Kidney tubule cell (primary cell): ENCODE measurements at regions not wholly inside any gene's neighbourhood (a gene's known extent, or its start where the extent isn't known, plus 50 kb on each side); places are given as distances from the start of the nearest gene placed in this dataset.
A peak's percentile ranks its signal among the peaks of the same experiment; 100 is the strongest.

ENCODE experiments used
- DNase-seq: peaks from one replicate; pipeline ENCODE4 v3.0.0-alpha.2; 2018; ENCODE audit warnings: low spot score

DNA sequence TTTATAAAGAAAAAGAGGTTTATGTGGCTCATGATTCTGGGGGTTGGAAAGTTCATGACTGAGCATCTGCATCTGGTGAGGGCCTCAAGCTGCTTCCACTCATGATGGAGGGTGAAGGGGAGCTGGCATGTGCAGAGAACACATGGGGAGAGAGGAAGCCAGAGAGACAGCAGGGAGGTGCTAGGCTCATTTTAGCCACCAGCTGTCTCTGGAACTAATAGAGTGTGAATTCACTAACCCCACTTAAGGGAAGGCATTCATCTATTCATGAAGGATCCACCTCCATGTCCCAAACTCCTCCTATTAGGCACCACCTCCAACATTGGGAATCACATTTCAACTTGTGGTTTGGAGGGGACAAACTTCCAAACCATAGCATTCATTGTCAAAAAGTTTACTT, 137.3 kb upstream of the PMEPA1 start:
- DNase-seq: no peak

DNA sequence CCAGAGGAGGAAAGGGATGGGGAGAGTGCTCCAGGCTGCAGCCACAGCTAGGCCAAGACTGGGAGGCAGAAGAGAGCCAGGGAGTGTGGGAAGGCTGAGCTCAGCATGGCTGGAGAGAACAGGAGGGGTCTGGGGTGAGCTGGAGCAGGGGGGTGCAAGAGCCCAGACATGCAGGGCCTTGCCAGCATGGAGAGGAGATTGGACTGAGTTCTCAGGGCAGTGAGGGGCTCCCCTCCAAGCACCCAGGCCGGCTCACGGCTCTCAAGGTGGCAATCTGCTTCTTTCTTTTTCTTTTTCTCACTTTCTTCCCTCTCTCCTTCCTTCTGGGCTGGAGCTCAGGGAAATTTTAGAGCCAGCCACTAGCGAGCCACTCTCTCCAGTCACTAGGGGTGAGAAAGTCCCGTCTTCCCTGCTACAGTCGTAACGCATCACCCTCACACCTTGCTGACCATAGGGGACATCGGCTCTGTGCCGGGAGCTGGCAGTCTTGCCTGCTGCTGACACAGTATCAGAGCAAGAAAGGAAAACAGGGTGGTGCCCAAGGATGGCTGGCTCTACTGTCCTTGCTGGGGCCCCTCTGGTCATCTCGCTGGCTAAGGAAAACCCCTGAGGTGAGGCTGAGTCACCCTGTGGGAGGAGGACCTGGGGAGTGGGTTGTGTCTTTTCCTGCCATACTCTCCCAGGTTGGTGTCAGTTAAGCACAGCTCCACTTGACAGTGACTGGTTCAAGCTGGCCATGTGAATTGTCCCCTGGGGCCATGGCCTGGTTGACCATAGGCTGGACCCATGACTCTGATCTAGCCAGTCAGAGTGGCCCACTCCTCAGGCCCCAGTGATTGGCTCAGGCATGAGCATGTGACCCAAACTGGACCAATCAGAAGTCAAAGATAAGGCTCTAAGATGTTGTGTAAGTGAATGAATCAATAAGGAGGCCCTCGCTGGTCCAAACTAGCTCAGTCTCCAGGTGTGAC, 135.1 kb upstream of the PMEPA1 start:
- peak; percentile 12 for DNase-seq

DNA sequence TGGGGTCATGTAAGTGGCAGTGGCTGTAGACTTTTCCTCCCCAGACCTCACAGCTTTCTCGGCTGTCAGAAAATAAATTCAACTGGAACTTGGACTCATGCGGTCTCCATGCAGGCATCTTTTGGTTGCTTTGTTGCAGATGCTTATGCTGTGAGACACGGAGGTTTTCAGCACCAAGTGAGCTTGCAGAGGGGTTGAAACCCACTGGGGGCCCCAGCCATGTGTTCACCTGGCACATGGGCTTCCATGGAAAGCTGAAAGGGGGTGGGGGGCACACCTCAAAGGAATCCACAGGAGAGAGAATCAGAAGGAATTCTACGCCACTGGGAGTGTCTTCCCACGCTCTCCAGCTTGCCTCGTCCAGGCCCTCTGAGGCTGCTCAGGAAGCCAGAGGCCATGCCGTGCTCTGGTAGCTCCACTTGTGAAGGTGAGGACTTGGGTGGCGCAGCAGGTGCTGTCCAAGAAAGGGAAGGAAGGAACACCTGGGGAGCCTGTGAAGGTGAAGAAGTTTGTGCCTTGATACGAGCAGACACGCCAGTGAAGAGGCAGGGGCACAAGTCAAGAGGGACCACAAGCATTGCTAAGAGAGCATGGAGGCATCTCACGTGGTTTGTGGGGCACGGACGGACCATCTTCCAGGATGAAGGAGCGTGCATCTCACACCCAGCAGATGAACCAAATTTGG, 134.3 kb upstream of the PMEPA1 start:
- DNase-seq: no peak

DNA sequence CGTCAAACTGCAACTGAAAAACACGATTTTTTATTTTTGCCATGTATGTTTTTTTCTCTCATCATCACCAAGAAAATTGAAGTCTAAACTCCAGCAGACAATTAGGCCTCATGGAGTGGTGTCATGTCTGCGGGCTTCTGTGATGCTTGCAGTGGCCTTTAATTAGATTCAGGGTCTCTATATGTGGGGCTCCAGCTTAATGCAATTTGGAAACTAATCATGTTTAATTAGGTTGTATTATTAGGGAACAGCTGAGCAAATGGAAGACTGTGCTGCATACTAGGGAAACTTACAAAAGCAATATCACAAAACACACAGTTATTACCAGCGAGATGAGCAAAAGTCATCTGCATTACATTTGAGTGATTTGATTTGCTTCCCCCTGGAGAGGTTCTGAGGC, 132.9 kb upstream of the PMEPA1 start:
- DNase-seq: no peak

DNA sequence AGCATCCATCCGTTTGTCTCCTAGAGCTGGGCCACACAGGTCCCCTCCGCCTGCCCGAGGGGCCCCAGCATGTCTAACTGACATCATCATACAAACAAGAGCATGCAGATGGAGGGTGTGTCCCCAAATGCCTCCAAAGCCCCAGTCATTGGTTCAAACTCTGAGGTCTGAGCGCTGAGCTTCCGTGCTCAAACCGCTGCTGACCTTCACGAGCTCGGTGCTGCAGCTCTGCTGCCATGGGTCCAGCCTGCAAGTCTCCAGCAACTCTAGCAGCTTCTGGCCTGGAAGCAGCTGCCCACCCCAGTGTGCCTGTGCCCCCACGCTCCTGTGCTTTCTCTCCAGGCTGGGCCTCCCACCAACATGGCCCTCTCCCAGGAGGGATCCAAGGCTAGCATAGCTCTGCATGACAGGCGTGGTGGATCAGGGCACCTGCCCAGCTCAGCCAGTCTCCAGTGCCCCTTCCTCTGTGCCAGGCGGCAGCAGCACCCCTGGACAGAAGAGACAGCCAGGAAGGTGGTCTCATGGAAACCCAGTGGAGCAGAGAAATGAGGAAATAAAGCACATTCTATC, 131.6 kb upstream of the PMEPA1 start:
- no peak for DNase-seq

DNA sequence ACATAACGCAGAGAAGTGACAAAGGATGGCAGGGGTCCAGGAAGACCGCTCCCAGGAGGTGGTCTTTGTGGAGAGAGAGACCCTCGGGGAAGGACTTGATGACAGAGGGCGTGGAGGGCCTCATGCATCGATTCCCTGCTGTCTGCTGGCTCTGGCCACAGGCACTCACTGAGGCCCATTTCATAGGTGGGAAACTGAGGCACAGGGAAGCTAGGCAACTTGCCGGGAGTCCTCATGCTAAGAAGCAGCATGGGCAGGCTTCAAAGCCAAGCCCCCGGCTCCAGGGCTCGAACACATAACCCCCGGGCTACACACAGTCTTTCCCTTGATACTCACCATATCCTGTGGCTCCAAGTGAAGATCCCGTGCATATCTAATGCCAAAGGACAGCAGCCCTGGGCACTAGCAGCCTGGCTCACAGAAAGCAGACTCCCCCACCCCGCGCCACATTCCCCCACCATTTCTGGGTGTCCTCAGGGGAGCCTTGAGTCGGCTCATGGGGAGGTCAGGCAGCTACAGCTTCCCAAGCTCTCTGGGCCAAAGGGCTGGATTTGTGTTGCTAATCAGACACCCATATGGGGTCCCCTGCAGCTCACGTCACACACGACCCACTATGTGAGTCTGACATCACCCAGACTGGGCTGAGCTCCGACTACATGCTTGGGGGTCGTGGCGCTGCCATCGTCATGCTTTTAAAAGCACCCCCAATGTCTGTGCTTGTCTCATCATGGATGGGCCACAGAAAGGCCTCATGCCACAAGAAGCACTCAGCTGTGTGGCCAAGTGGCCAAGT, 130.9 kb upstream of the PMEPA1 start:
- DNase-seq: no peak

DNA sequence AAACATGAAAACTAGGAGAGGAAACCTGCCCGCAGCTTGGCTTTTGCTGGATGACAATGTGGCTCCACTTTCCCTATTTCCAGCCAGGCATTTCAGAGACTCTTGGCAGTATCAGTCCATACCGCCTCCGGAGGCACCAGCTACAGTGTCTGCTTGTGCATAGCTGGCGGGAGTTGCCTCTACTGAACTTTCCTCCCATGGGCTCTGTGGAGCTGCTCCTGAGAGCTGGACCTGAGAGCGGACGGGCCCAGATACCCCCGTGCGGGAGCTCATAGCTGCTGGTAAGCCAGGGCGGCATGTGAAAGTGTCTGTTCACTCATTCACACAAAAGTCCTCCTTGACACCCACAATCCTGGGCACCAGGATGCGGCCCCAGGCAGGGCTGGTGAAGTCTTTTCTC, 130.3 kb upstream of the PMEPA1 start:
- DNase-seq: no peak

DNA sequence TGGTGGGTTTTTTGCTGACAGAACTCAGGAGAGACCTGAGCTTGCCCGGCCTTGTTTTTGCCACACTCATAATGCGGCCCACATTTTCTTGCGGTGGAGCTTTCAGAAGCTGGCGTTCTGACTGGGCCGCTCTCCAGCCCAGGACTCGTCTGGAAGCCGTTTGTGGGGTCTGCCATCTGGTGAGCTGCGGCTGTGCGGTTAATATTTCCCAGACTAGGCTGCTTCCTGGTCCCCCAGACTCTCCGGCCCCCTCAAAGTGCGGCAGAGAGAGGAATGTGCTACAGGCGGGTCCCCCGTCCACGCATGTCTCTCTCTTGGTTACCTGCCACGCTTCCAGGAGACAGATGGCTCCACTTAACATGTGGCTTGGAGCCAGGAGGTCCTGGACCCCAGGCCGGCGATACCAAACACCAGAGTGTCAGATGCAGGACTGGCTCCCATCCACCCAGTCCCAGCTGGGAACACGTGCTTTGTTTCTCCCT, 128.9 kb upstream of the PMEPA1 start:
- DNase-seq: no peak

DNA sequence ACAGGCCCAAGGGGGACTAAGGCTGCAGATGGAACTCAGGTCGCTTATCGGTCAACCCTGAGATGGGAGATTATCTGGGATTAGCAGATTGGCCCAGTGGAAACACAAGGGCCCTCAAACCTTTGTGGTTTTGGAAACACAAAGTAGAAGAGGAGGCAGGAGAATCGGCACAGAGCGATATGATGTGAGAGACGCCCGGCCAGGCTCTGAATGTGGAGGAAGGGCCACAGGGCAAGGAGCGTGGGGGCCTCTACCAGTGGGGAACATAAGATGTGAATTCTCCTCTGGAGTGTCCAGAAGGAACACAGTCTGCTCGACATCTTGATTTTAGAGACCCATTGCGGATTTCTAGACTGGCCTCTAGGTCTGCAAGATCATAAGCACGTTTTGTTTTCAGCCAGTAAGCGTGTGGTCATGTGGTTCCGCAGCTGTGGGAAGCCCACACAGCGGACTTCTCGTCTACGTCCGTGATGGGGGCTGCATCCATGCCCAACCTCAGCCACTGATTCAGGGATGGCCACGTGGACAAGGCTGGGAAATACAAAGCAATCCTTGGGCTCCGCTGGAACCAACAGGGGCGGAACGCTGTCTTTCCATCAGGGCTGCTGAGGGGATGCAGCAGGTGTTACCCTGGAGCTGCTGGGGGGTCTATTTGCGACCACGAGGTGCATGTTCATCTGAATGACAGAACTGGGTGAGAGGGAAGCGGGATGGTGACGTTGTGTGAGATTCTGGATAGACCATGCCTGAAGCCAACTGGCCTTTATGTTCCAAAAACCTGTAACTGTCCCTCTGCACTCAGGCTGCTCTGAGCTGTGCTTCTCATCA, 127.6 kb upstream of the PMEPA1 start:
- no peak for DNase-seq

DNA sequence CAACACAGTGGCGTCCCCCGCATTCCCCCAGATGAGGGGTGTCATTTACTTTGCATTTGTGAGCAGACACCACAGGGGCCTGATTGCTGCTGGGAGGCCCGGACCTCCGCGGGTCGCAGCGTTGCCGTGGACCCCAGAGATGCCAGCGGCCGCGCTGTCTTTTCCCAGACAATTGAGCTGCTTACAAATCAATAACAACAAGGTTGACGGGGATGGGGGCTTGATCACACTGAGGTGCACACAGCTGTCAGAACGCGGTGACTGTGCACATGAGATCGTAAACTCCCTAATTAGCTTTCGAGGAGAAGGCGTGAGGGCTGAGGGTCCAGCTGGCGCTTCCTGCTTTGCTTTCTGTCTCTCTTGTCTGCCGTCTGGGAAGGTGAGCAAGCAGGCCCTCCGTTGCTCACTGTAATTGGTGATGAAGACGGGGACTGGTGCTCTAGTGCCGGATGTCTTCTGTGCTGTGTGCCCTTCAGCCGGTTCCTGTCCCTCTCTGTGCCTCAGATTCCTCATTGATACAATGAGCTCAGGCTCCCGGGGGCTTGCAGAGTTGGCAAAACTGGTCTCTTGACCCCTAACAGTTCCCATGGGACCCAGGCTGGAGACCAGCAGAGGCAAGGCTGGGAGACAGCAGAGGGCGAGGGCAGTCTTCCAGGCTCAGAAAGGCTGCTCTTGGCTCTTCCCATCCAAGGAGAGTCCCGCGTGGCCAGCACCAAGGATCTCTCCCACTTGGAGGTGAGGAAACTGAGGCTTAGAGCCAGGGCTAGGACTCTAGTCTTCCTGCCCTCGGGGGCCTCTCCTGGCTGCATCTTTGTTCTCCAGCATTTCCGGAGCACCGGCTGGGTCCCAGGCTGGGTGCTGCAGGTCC, 126.0 kb upstream of the PMEPA1 start:
- no peak for DNase-seq

DNA sequence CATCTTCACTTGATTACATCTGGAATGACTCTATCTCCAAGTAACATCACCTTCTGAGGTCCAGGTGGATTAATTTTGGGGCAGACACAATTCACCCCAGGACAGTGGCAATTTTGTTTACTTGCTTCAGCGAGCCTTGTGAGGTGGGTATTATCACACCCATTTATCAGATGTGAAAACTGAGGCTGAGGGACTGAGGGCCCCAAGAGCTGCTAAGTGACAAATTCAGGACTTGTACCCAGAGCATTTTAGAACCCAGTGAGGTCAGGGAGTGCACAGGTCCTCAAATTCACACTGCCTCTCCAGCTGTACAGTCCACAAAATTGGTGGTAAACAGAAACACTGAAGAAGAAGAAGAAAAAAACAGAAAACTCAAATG, 125.2 kb upstream of the PMEPA1 start:
- DNase-seq: no peak

DNA sequence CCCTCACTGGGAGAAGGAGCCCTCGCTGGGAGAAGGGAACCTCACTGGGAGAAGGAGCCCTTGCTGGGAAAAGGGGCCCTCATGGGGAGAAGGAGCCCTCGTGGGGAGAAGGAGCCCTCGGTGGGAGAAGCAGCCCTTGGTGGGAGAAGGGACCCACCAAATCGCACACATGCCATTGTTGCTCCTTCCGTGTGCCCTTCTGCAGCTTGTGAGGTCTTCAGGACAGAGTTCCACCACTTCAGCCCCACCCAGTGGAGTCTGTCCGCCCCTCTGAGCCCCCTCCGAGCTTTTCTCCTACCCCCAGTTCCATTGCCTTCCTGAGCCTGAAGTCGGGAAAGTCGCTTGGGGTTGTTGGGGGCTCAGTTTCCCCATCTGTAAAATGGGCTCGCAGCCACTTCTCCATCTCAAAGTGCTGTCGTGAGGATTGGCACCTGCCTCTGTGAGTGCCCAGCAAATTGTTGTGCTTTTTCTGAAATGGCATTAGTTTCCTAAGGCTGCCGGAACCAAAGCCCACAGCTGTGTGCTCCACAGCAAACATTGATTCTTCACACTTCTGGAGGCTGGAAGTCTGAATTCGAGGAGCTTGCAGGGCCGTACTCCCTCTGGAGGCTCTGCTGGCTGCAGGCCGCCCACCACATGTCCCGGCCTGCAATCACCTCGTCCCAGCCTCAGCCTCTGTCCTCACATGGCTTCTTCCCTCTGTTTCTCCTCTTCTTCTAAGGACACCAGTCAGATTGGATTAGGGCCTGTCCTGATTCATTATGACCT, 124.7 kb upstream of the PMEPA1 start:
- no peak for DNase-seq

DNA sequence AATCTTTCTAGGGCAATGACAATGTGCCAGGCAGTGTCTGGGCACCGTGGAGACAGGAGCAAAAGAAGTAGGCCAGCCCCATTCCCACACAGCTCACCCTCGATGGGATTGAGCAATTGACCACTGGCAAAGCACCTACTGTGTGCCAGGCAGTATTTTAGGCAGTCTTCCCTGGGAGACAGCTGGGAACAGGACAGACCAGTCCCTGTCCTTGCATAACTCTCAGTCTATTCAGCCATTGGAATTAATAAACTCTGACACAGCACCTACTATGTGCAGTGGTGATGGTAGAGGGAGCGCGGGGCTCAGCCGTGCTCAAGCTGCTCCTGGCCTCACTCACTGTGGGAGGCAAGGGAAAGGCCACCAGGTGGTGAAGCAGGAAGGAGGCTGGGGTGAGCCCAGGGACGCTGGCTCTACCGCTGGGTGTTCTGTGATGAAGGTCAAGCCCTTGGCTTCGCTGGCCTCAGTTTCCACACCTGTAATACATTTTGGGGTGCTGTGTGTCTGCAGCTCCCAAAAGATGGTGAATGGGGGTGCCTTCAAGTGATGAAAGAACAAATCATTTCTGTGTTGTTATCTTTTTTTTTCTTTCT, 122.3 kb upstream of the PMEPA1 start:
- DNase-seq: no peak

DNA sequence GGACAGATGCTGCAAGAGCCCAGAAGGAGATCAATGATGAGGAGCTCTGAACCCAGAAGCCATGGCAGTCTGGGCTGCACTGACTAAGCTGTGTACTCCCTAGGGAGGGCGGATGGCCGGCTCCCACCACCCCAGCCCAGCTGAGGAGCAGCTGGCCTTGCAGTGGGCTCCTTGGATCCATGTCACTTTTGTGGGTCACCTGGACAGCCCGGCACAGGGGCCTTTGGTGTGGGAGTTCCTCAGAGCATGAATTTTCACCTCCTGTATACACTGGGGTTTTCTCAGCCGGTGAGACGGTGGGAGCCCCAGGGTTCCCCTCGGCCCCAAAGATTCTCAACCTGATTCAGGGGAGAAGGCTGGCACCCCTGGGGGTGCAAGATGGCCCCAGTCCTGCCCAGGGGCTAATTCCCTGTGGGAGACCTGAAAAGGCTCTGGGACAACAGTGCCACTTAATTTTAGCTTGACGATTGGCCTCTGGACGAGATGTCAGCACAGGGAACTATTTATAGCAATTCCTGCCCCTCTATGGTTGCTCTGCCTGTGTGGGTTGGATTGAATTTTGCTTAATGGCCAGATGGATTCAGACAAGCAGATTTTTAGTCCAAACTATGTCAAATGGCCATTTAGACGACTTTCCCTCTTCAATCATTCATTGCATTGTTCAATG, 121.6 kb upstream of the PMEPA1 start:
- no peak for DNase-seq

DNA sequence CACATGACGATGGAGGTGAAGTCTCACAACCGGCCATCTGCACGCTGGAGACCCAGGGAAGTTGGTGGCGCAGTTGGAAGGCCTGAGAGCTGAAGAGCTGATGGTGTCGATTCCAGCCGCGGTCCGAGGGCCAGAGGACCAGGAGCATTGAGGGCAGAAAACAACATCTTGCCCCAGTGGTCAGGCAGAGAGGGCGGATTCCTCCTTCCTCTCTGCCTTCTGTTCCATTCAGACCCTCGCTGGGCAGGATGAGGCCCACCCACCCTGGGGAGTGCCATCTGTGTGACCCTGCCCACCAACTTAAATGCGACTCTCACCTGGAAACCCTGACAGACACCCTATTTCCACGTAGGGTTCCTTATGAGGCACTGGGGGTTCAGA, 120.7 kb upstream of the PMEPA1 start:
- no peak for DNase-seq

DNA sequence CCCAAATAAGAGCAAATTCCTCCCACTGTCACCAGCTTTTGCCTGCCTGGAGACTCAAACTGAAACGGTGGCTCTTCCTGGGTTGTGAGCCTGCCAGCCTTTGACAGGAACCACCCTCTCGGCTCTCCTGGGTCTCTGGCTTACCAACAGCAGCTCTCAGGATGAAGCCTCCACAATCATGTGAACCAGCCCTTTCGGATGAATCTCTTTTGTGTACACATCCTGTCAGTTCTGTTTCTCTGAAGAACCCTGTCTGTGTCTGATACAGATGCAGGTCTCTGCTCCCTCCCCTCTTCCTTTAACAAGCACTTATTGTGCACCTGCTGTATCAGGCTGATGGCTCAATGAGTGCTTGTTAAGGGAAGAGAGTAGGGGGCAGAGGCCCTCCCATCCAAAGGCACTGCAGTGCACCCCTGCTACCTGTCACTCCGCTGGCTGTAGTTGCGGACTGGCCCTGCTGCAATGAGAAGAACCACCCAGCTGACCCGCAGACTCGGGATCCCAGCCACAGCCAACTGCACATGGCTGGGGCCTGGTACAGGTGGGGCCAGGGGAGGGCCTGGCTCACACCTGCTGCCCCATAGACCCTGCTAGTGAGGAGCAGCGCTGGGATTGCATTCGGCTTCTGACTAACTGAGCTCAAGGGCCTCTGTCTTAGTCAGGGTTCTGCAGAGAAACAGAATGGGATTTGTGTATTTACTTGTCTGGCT, 120.1 kb upstream of the PMEPA1 start:
- no peak for DNase-seq

DNA sequence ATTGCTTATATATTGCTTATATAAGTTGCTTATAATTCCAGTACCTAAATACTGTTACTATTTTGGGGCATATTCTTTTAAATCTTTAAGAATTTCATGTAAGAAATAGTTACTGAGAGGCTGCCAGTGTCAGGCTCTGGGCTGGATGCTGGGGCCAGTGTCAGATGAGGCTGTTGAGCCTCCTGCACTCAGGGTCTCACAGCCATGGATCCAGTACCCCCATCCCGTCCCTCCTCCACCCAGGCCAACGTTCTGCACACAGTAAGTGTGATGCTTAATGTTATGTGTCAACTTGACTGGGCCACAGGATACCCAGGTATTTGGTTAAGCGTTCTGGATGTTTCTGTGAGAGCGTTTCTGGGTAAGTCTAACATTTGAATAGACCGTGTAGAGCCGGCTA, 119.5 kb upstream of the PMEPA1 start:
- no peak for DNase-seq

DNA sequence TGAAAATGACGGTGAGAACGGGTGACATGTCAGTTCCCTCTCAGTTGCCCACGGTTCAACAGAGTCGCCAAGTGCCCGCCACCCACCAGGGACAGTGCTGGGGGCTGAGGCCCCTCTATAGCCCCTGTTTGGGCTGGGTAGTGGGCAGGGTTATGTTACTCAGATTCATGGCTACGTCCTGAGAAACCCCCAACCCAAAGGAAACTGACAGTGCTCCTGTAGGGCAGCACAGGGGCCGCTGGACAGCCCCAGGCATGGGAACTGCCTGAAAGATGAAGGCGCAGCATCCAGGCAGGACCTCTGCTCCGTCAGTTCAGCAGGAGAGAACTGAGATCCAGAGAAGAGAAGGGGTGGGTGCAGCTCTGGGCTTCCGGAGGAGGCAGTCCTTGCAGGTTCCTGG, 118.9 kb upstream of the PMEPA1 start:
- no peak for DNase-seq
